ENCODE measurements at regions not wholly inside any gene's neighbourhood (a gene's known extent, or its start where the extent isn't known, plus 50 kb on each side); places are given as distances from the start of the nearest gene placed in this dataset.

GRCh38 chr10:105956550-105956949 is 1208.0 kb downstream of the SORCS1 start:
- no peak for TF ChIP-seq POLR2AphosphoS5 (IDR thresholded peaks at IDR 0.05; ENCODE audit: low read depth, low read length)
- TF ChIP-seq POLR2A (IDR thresholded peaks at IDR 0.05; ENCODE audit: low read depth, low read length), result no peak

Data from GM12892 (cell line).